OCI-LY7 (cell line): ENCODE measurements at regions not wholly inside any gene's neighbourhood (a gene's known extent, or its start where the extent isn't known, plus 50 kb on each side); places are given as distances from the start of the nearest gene placed in this dataset.

Source experiments
- EZH2phosphoT487 ChIP-seq: fragments of 200-600 bp; sonication (generic); IDR thresholded peaks from 2 replicates; pipeline ENCODE4 v1.6.1; 2018; ENCODE audit warnings: low read depth, borderline replicate concordance, mild to moderate bottlenecking, mixed run types, antibody characterized with exemption, low read length, moderate library complexity, mixed read lengths
- TF ChIP-seq, protein P1 (sequence below): fragments of 200-600 bp; sonication (generic); conservative IDR thresholded peaks from 2 replicates; pipeline ENCODE4 v1.5.1; 2014; ENCODE audit warnings: mild to moderate bottlenecking, antibody characterized with exemption, low read length, moderate library complexity, mixed read lengths

GRCh38 chr18:54774423-54774822 is 53.9 kb upstream of the RAB27B start:
- TF ChIP-seq, protein P1, sequence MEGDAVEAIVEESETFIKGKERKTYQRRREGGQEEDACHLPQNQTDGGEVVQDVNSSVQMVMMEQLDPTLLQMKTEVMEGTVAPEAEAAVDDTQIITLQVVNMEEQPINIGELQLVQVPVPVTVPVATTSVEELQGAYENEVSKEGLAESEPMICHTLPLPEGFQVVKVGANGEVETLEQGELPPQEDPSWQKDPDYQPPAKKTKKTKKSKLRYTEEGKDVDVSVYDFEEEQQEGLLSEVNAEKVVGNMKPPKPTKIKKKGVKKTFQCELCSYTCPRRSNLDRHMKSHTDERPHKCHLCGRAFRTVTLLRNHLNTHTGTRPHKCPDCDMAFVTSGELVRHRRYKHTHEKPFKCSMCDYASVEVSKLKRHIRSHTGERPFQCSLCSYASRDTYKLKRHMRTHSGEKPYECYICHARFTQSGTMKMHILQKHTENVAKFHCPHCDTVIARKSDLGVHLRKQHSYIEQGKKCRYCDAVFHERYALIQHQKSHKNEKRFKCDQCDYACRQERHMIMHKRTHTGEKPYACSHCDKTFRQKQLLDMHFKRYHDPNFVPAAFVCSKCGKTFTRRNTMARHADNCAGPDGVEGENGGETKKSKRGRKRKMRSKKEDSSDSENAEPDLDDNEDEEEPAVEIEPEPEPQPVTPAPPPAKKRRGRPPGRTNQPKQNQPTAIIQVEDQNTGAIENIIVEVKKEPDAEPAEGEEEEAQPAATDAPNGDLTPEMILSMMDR: no peak
- TF ChIP-seq EZH2phosphoT487: no peak
